ENCODE measurements at regions not wholly inside any gene's neighbourhood (a gene's known extent, or its start where the extent isn't known, plus 50 kb on each side); places are given as distances from the start of the nearest gene placed in this dataset.

- no peak overlapping the region for H3K4me2 ChIP-seq
- H2AFZ ChIP-seq = no peak overlapping the region
- ATAC-seq = no peak
- TF ChIP-seq ZNF114 (CRISPR knock-in tag; IDR thresholded peaks at IDR 0.05) (no peak), ZNF331 (CRISPR knock-in tag; IDR thresholded peaks at IDR 0.05; ENCODE audit: low read depth) (no peak), POLR2AphosphoS5 (IDR thresholded peaks at IDR 0.05; ENCODE audit: low read depth) (no peak), NANOG (IDR thresholded peaks at IDR 0.05; ENCODE audit: borderline replicate concordance) (no peak), CREB1 (CRISPR knock-in tag; IDR thresholded peaks at IDR 0.05; ENCODE audit: low read depth) (no peak), EZH2 (IDR thresholded peaks at IDR 0.05; ENCODE audit: low read depth, unreplicated experiment) (no peak), JUNB (IDR thresholded peaks at IDR 0.05; ENCODE audit: unreplicated experiment) (no peak), EZH2phosphoT487 (IDR thresholded peaks at IDR 0.05; ENCODE audit: unreplicated experiment) (no peak)
- TF ChIP-seq, protein P1, sequence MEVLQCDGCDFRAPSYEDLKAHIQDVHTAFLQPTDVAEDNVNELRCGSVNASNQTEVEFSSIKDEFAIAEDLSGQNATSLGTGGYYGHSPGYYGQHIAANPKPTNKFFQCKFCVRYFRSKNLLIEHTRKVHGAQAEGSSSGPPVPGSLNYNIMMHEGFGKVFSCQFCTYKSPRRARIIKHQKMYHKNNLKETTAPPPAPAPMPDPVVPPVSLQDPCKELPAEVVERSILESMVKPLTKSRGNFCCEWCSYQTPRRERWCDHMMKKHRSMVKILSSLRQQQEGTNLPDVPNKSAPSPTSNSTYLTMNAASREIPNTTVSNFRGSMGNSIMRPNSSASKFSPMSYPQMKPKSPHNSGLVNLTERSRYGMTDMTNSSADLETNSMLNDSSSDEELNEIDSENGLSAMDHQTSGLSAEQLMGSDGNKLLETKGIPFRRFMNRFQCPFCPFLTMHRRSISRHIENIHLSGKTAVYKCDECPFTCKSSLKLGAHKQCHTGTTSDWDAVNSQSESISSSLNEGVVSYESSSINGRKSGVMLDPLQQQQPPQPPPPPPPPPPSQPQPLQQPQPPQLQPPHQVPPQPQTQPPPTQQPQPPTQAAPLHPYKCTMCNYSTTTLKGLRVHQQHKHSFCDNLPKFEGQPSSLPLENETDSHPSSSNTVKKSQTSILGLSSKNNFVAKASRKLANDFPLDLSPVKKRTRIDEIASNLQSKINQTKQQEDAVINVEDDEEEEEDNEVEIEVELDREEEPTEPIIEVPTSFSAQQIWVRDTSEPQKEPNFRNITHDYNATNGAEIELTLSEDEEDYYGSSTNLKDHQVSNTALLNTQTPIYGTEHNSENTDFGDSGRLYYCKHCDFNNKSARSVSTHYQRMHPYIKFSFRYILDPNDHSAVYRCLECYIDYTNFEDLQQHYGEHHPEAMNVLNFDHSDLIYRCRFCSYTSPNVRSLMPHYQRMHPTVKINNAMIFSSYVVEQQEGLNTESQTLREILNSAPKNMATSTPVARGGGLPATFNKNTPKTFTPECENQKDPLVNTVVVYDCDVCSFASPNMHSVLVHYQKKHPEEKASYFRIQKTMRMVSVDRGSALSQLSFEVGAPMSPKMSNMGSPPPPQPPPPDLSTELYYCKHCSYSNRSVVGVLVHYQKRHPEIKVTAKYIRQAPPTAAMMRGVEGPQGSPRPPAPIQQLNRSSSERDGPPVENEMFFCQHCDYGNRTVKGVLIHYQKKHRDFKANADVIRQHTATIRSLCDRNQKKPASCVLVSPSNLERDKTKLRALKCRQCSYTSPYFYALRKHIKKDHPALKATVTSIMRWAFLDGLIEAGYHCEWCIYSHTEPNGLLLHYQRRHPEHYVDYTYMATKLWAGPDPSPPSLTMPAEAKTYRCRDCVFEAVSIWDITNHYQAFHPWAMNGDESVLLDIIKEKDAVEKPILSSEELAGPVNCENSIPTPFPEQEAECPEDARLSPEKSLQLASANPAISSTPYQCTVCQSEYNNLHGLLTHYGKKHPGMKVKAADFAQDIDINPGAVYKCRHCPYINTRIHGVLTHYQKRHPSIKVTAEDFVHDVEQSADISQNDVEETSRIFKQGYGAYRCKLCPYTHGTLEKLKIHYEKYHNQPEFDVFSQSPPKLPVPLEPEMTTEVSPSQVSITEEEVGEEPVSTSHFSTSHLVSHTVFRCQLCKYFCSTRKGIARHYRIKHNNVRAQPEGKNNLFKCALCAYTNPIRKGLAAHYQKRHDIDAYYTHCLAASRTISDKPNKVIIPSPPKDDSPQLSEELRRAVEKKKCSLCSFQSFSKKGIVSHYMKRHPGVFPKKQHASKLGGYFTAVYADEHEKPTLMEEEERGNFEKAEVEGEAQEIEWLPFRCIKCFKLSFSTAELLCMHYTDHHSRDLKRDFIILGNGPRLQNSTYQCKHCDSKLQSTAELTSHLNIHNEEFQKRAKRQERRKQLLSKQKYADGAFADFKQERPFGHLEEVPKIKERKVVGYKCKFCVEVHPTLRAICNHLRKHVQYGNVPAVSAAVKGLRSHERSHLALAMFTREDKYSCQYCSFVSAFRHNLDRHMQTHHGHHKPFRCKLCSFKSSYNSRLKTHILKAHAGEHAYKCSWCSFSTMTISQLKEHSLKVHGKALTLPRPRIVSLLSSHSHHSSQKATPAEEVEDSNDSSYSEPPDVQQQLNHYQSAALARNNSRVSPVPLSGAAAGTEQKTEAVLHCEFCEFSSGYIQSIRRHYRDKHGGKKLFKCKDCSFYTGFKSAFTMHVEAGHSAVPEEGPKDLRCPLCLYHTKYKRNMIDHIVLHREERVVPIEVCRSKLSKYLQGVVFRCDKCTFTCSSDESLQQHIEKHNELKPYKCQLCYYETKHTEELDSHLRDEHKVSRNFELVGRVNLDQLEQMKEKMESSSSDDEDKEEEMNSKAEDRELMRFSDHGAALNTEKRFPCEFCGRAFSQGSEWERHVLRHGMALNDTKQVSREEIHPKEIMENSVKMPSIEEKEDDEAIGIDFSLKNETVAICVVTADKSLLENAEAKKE (CRISPR knock-in tag; IDR thresholded peaks at IDR 0.05) = no peak
- TF ChIP-seq, protein P2, sequence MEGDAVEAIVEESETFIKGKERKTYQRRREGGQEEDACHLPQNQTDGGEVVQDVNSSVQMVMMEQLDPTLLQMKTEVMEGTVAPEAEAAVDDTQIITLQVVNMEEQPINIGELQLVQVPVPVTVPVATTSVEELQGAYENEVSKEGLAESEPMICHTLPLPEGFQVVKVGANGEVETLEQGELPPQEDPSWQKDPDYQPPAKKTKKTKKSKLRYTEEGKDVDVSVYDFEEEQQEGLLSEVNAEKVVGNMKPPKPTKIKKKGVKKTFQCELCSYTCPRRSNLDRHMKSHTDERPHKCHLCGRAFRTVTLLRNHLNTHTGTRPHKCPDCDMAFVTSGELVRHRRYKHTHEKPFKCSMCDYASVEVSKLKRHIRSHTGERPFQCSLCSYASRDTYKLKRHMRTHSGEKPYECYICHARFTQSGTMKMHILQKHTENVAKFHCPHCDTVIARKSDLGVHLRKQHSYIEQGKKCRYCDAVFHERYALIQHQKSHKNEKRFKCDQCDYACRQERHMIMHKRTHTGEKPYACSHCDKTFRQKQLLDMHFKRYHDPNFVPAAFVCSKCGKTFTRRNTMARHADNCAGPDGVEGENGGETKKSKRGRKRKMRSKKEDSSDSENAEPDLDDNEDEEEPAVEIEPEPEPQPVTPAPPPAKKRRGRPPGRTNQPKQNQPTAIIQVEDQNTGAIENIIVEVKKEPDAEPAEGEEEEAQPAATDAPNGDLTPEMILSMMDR (conservative IDR thresholded peaks at IDR 0.05; ENCODE audit: low read depth in 2 of 2) = no peak
- no peaks in the 10 kb centered on the region for H4K20me1 ChIP-seq (replicated peaks; ENCODE audit: insufficient read depth)
- H3K4me3 ChIP-seq = no peak overlapping the region
- Mint-ChIP-seq H3K4me3 (no peak overlapping the region), H3K27ac (no peak overlapping the region), H3K27me3 (ENCODE audit: insufficient read depth, low read depth, poor library complexity) (no peaks in the 10 kb centered on the region), H3K36me3 (ENCODE audit: low read depth) (no peaks in the 10 kb centered on the region), H3K9me3 (no peaks in the 10 kb centered on the region), H3K4me1 (no peaks in the 10 kb centered on the region; the same call in 2 of the 3 replicates)
- no peaks in the 10 kb centered on the region for H3K9me2 ChIP-seq (ENCODE audit: insufficient read depth)
- no peak for DNase-seq (ENCODE audit: low spot score)
- peaks cover 5% of the 10 kb centered on the region; the same call in 1 of the 2 replicates for H3K4me1 ChIP-seq (ENCODE audit: insufficient read depth)
- no peaks in the 10 kb centered on the region for H3F3A ChIP-seq (replicated peaks; ENCODE audit: low read depth)
- no peaks in the 10 kb centered on the region for H3K27me3 ChIP-seq (ENCODE audit: insufficient read depth)
- no peaks in the 10 kb centered on the region for H3K36me3 ChIP-seq (ENCODE audit: insufficient read depth)
- no peaks in the 10 kb centered on the region for H3K79me2 ChIP-seq (replicated peaks; ENCODE audit: insufficient read depth)
- no peak overlapping the region for H3K27ac ChIP-seq (ENCODE audit: low read depth)
Measured at GRCh38 chr13:78323040-78323439, 280.3 kb downstream of the POU4F1 start.

Data from GM23338 (cell line).